Lung (tissue), 11 donors: ENCODE measurements at regions not wholly inside any gene's neighbourhood (a gene's known extent, or its start where the extent isn't known, plus 50 kb on each side); places are given as distances from the start of the nearest gene placed in this dataset.

Source experiments
- ATAC-seq: fragments of 200-7000 bp; cut with Tn5 transposase; one replicate; pipeline ENCODE4 v1.9.1; 2020; ENCODE audit warnings: moderate number of reproducible peaks; ENCODE audit not compliant: insufficient read depth, low FRiP score
- DNase-seq, 3 donors: peaks; one replicate each; pipeline ENCODE4 v3.0.0-alpha.2; 2013 to 2017
- H3K27ac ChIP-seq, 2 donors: one replicate each; pipeline ENCODE4 v1.5.1; 2013; ENCODE audit warnings: mild to moderate bottlenecking in 2 of 2, moderate library complexity in 2 of 2, control low read depth in 1 of 2, inconsistent platforms in 1 of 2, low read depth in 1 of 2, low read length in 1 of 2
- H3K27me3 ChIP-seq, 3 donors: one replicate each; pipeline ENCODE4 v1.5.1; 2013; ENCODE audit warnings: low read length in 2 of 3; ENCODE audit not compliant: control insufficient read depth in 3 of 3, insufficient read depth in 3 of 3
- H3K36me3 ChIP-seq, 4 donors: one replicate each; pipeline ENCODE4 v1.5.1; 2013; ENCODE audit warnings: low read length in 4 of 4, mild to moderate bottlenecking in 1 of 4, moderate library complexity in 1 of 4; ENCODE audit not compliant: control insufficient read depth in 4 of 4, insufficient read depth in 4 of 4
- H3K4me1 ChIP-seq, 5 donors: one replicate each; pipeline ENCODE4 v1.5.1; 2013; ENCODE audit warnings: low read length in 5 of 5, mild to moderate bottlenecking in 2 of 5, moderate library complexity in 1 of 5; ENCODE audit not compliant: control insufficient read depth in 5 of 5, insufficient read depth in 5 of 5
- H3K4me3 ChIP-seq: one replicate; pipeline ENCODE4 v1.5.1; 2013; ENCODE audit warnings: mild to moderate bottlenecking, control low read depth, moderate library complexity
- H3K9ac ChIP-seq, 2 donors: one replicate each; pipeline ENCODE4 v1.5.1; 2013; ENCODE audit warnings: low read length in 2 of 2, control low read depth in 1 of 2; ENCODE audit not compliant: insufficient read depth in 1 of 2
- H3K9me3 ChIP-seq, 4 donors: one replicate each; pipeline ENCODE4 v1.5.1; 2013; ENCODE audit warnings: low read length in 3 of 4, mild to moderate bottlenecking in 1 of 4, moderate library complexity in 1 of 4; ENCODE audit not compliant: control insufficient read depth in 4 of 4, insufficient read depth in 3 of 4
- CTCF ChIP-seq: IDR thresholded peaks from 2 replicates; pipeline ENCODE4 v1.5.1; 2012; ENCODE audit warnings: mild to moderate bottlenecking; ENCODE audit errors: control extremely low read depth, extremely low read depth
- WGBS, 2 donors: extraction: QIAGEN DNeasy Blood & Tissue Kit; methylation state at CpG; one replicate each; pipeline ENCODE4 v1.1.7; 2013; 5-methylcytosine and 5-hydroxymethylcytosine counted together
- donor health status: control.
- donor health status: control.
- donor health status: Bipolar disorder and iron deficiency.
- donor health status: healthy.
- donor health status: DM: yes; HTN: yes; CAD: no.

GRCh38 chr3:177443469-177443868 lies 246.2 kb upstream of the TBL1XR1 start:
- ATAC-seq = peak; percentile 50
- no peak for TF ChIP-seq CTCF
- peak overlapping the region in 1 of 2 donors; percentile 39 for H3K27ac ChIP-seq

GRCh38 chr3:177444696-177445095 lies 247.4 kb upstream of the TBL1XR1 start:
- no peak for TF ChIP-seq CTCF
- H3K27ac ChIP-seq = no peak overlapping the region
- no peak overlapping the region for H3K9ac ChIP-seq
- no peaks in the 10 kb centered on the region for H3K27me3 ChIP-seq
- DNase-seq = no peak
- peaks cover 0 to 55% (median 5%) of the 10 kb centered on the region in 5 donors for H3K4me1 ChIP-seq
- ATAC-seq = no peak
- no peaks in the 10 kb centered on the region for H3K36me3 ChIP-seq
- no peaks in the 10 kb centered on the region for H3K9me3 ChIP-seq
- WGBS, 2 donors = 81 to 88% methylated on average over 1 of the region's 1 CpG
- H3K4me3 ChIP-seq = no peak overlapping the region

More at GRCh38 chr3:177443469-177443868, 246.2 kb upstream of the TBL1XR1 start:
- Histone ChIP-seq H3K9ac (peak overlapping the region in 1 of 2 donors; percentile 7), H3K36me3 (no peaks in the 10 kb centered on the region), H3K27me3 (no peaks in the 10 kb centered on the region), H3K4me1 (peaks cover 0 to 67% (median 2%) of the 10 kb centered on the region in 5 donors), H3K9me3 (no peaks in the 10 kb centered on the region), H3K4me3 (no peak overlapping the region)
- 64 to 77% methylated on average over 3 of the region's 3 CpGs for WGBS, 2 donors
- DNase-seq = no peak

GRCh38 chr3:177445549-177445948 lies 248.3 kb upstream of the TBL1XR1 start:
- peaks cover 0 to 46% (median 4%) of the 10 kb centered on the region in 5 donors for H3K4me1 ChIP-seq
- no peak overlapping the region for H3K9ac ChIP-seq
- no peak for TF ChIP-seq CTCF
- ATAC-seq (no peak), DNase-seq (no peak)
- no peaks in the 10 kb centered on the region for H3K36me3 ChIP-seq
- no peaks in the 10 kb centered on the region for H3K9me3 ChIP-seq
- no peak overlapping the region for H3K27ac ChIP-seq
- no peaks in the 10 kb centered on the region for H3K27me3 ChIP-seq
- H3K4me3 ChIP-seq = no peak overlapping the region

- H3K9ac ChIP-seq = peak overlapping the region in 1 of 2 donors; percentile 40
- H3K27ac ChIP-seq = no peak overlapping the region
- 33 to 51% methylated on average over 6 of the region's 6 CpGs for WGBS, 2 donors
- no peaks in the 10 kb centered on the region for H3K9me3 ChIP-seq
- peaks cover 0 to 46% (median 4%) of the 10 kb centered on the region in 5 donors for H3K4me1 ChIP-seq
- no peak for TF ChIP-seq CTCF
- DNase-seq (peak; percentile 75 to 96 (median 94)), ATAC-seq (peak; percentile 10)
- no peaks in the 10 kb centered on the region for H3K27me3 ChIP-seq
- no peaks in the 10 kb centered on the region for H3K36me3 ChIP-seq
- H3K4me3 ChIP-seq = no peak overlapping the region
These were observed 248.9 kb upstream of the TBL1XR1 start for GRCh38 chr3:177446165-177446601.
